ENCODE measurements at regions not wholly inside any gene's neighbourhood (a gene's known extent, or its start where the extent isn't known, plus 50 kb on each side); places are given as distances from the start of the nearest gene placed in this dataset.

DNA sequence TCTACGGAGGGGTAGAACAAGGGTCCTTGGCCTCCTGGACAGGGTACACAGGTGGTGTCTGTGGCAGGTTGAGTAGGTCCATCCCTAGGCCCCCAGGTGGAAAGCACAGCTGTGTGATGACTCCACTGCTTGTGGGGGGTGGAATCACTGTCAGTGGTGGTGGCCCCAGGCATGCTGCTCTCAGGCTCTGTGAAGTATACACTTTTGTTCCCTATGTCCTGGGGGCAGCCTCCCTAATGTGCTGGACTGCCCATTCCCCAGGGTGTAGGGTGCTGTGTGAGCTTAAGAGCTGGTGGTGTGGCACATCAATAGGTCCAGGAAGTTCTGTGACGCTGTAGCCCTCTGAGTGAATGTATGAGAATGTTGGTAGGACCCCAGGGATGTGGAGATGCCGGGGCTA, 197.2 kb upstream of the SLC10A2 start:
- no peak for DNase-seq (ENCODE audit: low read depth)

DNA sequence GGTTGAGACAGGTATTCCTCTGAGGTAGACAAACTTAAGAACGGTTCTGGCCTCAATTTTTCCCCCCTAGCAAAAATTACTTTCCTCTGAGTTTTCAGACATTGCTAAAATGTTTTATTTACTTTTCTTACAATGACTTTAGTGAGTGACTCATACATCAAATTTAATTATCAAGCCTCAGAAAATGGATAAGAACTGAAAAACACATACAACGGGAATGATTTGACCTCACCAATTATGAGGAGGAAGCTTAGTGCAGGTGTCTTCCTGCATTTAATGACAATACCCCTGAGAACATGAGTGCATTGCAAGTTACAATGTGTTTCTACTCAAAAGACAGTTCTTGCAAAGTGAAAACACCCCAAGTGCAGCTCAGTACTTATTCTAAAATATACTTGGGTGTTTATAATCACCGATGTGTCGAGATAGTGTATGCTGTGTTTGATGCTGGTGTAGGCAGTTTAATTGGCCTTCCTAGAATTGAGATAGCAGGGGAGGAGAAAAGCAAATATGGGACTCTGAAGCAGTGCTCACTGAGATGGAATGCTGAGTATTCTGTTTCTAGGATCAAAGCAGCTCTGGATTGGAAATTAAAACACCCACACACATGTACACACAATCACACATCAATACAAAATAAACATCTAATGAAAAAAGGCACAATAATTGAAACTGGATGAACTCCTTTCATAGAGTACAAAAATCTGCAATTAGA, 189.5 kb upstream of the SLC10A2 start:
- no peak for DNase-seq (ENCODE audit: low read depth)

DNA sequence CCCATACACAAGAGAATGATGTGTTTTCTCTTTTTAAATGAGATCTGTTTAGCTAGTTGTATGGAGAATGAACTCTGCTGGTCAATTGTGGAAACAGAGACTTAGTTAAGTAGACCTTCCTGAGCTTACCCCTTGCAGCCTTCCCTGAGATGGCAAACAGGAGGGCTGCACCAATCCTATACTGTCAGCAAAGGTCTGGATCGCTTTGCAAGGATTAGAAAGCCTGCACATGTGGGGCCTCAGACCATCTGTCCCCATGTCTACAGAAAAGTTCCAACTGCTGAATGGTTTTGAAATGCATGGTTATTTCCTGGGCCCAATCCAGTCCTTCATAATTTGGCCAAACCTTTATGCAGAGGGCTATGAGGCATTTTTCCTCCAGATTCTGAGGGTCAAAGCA, 183.9 kb upstream of the SLC10A2 start:
- no peak for DNase-seq (ENCODE audit: low read depth)

DNA sequence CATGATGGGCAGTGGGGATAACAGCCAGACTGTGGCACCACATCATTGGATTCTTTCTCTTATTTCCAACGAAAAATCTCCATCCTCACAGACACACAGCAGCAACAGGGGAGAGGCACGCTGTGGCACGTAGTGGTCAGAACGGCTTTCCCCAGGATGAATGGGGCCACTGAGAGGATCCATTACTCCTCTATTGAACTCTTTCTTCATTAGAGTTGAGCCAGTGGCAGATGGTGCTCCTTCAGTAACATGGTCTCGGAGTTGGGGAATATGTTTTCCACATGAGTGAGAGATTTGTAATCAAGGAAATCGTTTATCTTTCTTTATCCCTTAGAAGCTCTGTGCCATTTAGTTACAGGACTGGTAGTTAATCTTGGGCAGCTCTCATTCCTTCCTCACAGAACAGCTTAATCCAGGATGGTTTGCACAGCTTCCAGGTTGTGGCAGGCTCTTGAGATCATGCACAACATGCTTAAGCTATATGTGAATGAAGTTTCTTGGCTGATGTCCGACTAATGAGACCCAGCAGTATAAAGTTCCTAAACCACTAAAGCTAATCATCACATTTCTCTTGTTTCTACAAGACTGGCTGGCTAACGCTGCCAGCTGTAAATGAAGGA, 180.5 kb upstream of the SLC10A2 start:
- DNase-seq (ENCODE audit: low read depth), result no peak

DNA sequence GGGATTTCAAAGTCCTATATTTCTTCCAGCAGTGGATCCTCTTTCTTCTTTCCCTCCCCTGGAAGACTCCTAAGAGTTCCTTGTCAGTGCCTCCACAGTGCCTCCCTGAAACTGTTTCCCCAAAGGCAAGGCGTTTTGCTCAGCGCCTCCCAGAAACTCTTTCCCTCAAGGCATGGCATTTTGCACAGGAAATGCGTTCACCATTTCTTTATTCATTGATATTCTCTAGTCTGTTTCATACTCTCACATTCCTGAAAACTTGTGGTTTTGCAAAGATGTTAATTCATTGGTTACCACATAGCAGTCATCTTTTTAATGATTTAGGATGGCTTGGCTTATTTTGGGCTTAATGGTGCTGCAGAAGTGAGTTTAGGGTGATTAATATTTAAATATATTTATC, 177.3 kb upstream of the SLC10A2 start:
- DNase-seq (ENCODE audit: low read depth), result no peak

DNA sequence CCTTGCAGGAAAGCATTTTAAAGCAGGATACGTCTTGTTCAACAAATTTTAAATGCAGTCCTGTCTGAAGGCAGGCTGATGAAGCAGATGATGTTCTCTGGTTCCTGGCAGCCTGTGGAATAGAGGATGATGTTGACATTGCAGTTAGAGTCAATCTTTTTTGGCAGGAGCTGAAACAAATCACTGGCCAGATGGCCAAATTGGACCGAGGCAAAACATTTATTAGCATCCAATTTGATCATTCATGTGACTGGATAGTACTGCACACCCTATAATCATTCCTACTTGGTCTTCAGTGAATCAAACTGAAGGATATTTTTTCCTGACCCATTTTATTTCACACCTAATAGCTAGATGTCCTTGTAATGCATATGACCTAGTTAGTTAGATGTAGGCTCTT, 172.2 kb upstream of the SLC10A2 start:
- no peak for DNase-seq (ENCODE audit: low read depth)

DNA sequence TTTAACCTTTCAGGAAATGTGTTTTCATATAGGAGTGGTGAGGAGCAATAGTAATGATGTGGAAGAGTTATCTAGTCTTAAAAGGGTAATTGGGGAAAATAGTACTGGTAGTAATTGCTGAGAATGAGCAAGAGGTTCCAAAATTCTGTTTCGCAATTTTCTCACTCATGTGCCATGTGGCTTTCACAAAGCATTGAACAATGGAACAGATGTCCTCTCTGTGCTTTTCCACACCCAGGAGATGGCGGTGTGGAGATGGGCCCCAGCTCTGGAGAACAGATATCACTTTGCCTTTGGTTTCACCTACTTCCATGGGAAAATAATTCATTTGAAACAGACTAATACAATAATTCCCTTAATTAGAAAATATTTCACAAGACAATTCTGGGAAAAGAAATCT, 170.0 kb upstream of the SLC10A2 start:
- DNase-seq (ENCODE audit: low read depth), result no peak

DNA sequence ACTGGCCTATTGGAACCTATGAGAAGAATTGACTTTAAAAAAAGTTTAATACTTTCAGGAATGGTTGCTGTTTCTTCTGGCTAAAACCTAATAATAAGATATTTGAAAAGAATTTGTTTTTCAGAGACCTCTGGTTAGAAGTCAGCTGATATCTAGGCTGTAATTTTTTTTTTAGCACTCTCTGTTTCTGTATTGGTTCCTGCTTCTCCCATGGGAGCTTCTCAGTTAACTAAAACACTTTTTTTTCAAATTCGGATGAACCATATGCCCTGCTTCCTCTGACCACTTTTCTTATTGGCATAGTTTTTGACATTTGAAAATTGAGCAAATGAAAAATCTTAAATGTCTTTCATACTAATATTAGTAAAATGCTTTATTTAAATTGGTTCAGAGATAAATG, 163.5 kb upstream of the SLC10A2 start:
- DNase-seq (ENCODE audit: low read depth), result no peak

DNA sequence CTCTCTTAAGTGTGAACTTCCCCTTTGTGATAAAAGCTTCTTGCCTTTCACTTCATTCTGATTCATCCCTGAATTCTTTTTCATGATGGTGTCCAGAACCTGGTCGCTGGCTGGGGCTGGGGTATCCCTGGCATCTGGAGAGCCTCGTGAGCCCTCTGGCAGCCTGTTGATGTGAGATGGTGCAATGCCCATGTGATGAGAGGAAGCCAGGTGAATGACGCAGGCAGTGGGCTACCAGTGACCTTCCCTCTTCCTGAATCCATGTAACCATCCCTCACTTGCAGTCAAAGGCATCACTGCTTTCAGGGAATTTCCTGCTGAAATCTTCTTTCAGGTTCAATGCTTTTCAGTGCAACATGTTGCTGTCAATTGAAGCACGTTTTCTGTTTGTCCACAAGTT, 158.6 kb upstream of the SLC10A2 start:
- DNase-seq (ENCODE audit: low read depth), result no peak

DNA sequence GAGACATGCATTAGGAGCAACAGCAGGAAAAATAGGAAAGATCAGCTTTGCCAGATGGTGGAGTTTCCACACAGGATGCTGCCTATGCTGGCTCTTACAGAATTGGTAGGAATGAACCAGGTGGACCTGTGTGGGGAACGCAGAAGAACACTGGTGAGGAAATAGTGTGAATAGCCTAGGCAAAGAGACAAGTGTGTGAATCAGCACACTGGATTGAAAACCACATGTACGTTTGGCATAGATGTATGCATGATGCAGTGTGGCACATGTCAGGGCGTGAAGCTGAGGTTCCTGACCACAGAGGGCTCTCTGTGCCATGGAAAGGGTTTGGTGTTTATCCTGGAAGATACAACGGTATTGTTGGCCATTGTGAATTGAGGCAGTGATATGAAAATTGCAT, 156.5 kb upstream of the SLC10A2 start:
- no peak for DNase-seq (ENCODE audit: low read depth)

DNA sequence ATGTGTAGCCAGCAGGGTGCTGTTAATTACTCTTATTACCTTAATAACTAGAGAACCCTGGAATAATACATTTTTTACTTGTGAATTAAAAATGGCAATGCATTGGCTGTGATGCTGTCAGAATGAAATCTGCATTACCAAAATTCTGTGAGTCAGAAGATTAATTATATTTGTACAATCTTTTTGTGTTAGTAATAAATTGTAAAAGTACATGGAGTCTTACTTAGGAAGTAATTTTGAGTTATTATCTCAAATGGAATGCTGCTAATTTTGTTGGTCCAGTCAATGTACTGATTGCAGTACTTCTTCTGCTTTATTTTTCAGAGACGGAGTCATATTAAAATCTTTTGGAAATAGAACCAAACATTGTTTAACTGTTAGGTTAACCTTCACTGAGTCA, 152.0 kb upstream of the SLC10A2 start:
- DNase-seq (ENCODE audit: low read depth), result no peak

DNA sequence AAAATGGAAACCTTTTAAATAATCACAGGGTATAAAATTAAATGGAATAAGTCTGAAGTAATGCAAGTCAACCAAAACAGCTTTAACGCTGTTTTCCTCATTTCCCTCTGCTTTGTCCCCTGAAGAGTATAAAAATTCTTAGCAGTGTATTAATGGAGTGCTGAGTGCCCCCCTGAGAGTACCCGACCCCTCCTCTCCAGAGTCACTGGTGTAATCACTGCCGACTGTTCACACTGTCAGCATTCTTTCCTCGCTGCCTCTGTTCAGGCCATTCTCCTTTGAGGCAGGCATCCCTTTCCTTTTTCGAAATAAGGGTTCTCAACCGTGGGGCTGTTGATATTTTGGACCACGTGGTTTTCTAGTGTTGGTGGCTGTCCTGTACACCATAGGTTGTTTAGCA, 146.9 kb upstream of the SLC10A2 start:
- no peak for DNase-seq (ENCODE audit: low read depth)

DNA sequence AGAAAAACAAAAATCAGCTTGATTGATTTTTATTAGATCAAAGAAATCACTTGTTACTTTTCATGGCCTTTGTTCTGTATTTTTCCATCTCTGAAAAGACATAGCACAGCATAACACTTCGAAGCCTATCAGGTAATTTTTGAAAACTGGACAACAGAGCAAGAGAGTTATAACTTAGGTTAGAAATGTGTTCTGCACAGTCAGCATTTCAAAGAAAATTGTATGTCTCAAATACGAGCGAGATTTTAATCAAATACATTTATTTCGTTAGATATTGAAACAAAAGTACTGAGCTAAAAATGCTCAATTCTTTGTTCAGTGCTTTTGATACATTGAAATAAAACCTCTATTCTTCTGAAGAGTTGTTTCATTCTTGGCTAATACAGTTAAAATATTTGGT, 144.1 kb upstream of the SLC10A2 start:
- no peak for DNase-seq (ENCODE audit: low read depth)

DNA sequence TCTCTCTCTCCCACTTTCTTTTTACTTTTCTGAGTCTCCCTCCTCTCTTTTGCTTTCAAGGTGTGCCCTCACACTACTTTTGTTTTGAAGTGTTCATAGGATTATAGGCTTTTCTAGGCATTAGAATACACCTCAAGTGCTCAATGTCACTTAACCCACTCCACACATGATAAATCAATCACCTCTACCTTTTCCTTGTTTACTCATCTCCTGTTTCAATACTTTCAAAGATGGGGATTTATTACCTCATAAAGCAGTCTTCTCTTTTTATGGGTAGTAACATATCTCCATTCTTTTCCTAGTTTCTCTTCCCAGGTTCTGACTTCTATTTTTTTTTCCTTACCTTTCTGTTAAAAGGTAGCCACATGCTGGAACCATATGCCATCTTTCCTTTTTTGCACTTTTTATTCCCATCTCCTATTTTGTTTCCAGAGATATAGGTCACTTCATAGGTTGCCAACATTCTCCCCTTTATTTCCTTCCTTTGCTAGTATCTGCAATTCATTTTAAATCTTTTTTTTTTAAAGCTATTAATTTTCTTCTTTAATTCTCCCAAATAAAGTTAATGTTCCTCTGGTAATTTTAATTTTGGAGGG, 137.6 kb upstream of the SLC10A2 start:
- DNase-seq (ENCODE audit: low read depth), result no peak

DNA sequence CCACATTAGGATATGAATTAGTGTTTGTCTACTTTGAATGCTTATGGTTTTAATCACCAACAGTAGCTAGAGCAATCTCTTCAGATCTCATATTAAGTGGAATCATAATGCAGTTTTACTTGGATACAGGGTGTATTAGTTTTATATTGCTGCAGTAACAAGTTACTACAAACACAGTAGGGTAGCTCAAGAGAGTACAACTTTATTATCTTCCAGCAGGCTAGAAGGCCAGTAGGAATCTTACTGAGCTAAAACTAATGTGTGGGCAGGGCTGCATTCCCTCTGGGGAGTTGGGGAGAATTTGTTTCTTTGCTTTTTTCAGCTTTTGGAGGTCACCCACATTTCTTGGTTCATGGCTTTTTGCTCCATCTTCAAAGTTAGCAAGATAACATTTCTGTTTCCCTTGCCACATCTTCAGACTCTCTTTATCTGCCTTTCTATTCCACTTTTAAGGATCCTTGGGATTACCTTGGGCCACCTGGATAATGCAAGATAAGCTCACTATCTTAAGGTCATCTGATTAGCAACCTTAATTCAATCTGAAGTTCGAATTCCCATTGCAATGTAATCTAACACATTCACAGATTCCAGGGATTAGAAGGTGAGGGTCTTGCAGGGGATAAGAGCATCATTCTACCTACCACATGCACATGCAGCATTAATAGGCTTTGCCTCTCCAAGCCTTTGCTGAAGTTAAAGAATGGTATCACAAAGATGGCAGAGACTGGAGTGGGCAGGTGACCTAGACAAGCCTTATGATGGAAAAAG, 134.1 kb upstream of the SLC10A2 start:
- no peak for DNase-seq (ENCODE audit: low read depth)

DNA sequence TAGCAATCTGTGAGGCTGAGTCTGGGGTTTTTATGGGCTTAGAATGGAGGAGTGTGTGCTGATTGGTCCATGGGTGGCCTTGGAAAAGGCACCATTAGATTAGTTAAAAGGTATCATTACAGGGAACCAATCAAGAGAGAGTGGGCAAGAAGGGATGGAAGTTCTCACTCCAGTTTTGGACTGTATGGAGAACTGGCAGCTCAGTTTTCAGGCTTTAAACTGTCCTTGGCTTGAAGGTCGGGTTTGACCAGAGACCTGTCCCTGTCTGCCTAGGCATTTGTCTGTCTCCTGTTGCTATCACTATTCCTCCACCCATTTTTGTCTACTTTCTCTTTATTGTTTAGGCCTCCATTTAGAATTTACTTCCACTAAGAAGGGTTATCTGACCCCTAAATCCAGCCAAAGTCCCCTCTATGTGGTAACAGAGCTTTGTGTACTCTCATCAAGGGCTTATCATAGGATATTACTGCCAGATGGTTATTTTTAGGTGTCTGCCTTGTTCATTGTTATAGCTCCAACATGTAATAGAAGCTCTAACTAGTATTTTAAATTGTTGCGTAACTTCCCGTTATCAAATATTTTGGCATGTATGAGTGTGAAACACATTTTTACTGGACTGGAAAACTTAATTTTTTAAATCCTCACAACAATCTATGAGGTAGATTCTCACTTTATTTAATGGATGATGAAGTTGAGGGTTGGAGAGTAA, 133.3 kb upstream of the SLC10A2 start:
- DNase-seq (ENCODE audit: low read depth), result no peak

DNA sequence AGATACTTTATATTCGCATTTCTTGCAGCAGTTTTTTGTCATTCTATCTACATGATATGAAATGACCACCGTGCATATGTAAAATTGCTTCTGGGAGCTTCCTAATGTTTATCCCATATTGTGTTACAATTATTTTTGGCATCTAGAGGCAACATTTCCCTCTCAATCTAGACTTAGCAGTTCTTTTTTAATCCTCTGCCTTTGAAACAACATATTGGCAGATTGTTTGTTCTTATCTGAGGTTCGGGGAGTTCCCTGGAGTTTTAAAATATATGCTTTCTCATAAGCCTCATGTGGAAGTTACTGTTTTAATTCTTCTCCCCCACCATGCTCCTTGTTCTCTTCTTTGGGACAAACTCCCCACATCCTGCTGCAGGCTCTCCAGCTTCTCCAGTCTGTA, 130.1 kb upstream of the SLC10A2 start:
- no peak for DNase-seq (ENCODE audit: low read depth)

DNA sequence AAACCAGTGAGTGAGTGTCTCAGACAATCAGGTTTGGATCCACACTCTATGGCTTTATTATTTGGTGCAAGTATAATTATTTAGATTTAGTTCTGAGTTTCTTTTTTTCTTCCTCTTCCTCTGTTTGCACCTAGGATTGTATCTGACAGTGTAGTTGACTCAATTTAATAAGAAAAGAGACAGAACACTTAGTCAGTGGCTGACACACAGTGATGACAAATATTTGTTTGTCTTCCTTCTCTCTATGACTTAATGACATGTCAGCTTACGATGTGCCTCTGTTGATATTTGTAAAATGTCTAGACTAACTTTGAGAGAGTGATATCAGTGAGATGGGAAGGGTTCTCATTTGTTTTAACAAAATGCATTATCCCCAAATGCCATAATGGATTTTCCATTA, 129.5 kb upstream of the SLC10A2 start:
- DNase-seq (ENCODE audit: low read depth), result no peak

DNA sequence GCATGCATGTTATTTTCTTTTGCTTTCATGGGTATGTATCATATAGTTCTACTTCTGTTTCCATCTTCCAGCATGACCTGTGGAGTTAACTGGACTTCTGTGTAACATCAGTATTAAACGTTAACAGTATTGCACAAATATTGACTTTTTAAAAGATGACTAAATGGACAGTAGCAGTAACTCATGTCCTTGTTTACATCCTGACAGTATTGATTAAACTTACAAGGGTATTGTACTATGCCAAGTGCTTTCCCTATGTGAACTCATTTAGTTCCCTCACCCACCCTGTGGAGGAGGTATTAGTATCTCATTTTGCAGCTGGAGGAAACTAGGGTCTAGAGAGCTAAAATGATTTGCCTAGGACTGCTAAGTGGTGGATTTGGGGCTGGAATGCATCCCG, 128.7 kb upstream of the SLC10A2 start:
- no peak for DNase-seq (ENCODE audit: low read depth)

DNA sequence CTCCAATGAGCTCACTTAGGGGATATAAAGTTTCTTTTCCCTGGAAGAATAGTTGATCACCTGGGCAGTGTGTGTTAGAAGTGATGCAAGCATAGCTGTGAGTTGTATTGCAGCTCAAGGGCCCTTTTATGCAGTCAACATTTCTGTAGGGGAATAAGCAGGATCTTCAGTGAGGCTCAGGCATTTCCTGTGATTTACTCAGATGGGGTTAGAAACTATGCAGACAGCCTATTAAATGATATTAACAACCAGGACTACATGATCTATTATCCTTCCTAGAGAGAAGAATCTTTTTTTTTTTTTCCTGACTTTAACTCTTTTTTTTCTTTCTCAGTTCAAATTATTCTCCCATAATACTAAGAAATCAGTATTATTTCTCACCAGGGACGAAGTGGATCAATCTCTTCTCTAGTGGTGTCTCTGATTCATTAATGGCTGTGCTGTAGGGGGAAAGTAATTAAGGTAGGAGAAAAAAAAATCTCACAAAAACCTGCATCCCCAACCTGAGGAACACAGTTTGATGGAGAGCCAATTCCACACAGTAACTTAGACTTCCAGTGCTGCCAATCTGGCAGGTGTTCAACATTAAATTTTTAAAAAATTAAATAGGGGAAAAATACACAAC, 126.4 kb upstream of the SLC10A2 start:
- no peak for DNase-seq (ENCODE audit: low read depth)

DNA sequence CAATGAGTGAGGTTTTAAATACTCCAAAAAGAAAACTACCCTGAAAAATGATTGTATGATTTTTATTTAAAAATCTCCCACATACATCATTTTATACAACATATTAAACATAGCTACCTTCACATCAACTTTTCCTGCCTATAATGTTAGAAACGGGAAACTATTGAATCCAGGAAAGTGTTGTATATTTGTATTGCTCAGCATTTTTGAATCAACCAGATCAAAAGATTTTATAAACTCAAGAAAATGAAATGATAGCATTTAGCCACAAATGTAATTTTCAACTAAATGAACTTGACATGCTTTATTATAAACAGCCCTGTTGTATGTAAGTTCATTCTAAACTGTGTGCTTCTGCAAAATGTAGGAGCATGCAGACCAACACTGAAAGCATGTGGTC, 124.6 kb upstream of the SLC10A2 start:
- no peak for DNase-seq (ENCODE audit: low read depth)

DNA sequence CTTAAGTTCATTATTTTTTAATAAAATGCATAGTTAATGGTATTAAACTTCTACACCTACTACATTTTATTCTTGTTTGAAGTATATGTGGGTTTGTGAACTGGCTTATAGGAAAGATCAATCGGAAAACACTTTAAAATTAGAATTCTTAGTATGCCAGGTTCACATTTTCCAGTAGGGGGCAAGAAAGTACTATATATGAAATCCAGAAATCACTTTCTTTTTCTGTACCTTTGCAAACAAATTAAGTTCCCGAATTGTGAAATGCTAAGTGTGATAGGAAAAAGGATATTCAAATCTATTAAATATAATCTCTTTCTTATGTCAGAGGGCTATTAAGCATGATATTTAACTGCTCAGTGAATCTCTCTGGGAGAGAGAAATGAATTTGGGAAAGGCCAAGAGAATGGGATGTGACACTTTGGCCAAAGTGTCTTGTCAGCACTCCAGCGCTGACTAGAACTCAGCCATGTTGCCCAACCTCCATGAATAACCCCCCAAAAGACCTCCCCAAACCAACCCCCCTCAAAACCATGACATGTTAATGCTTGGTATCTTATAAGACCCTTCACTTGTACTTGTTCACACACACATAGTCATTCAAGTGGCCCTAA, 122.6 kb upstream of the SLC10A2 start:
- no peak for DNase-seq (ENCODE audit: low read depth)
